Brain microvascular endothelial cell (primary cell): ENCODE measurements at regions not wholly inside any gene's neighbourhood (a gene's known extent, or its start where the extent isn't known, plus 50 kb on each side); places are given as distances from the start of the nearest gene placed in this dataset.

ENCODE experiments used
- DNase-seq: peaks from one replicate; pipeline ENCODE4 v3.0.0-alpha.2; 2020
- H3K27ac ChIP-seq: fragments of 250-450 bp; sonication (Bioruptor Pico); 2 replicates; pipeline ENCODE4 v1.5.1; 2020; ENCODE audit warnings: mild to moderate bottlenecking, moderate library complexity
- H3K27me3 ChIP-seq: fragments of 250-450 bp; sonication (Bioruptor Pico); replicated peaks from 2 replicates; pipeline ENCODE4 v1.5.1; 2020; ENCODE audit warnings: mild to moderate bottlenecking
- H3K36me3 ChIP-seq: fragments of 250-450 bp; sonication (Bioruptor Pico); replicated peaks from 2 replicates; pipeline ENCODE4 v1.5.1; 2020; ENCODE audit warnings: mild to moderate bottlenecking
- H3K4me3 ChIP-seq: 2 replicates; pipeline ENCODE4 v1.5.1; 2011; ENCODE audit warnings: low read depth, mild to moderate bottlenecking, control low read depth, low read length, moderate library complexity
- in situ Hi-C: cut with HindIII; loops from 2 replicates; pipeline ENCODE4 v1.10.0; 2017; ENCODE audit warnings: low sequenced_read_pairs, low pct_ligation_motif_present
- TF ChIP-seq, protein P1 (sequence below): IDR thresholded peaks from 2 replicates; pipeline ENCODE4 v1.5.1; 2011; ENCODE audit warnings: low read depth, mild to moderate bottlenecking, moderate library complexity, low read length, control low read depth, inconsistent platforms; ENCODE audit errors: missing control alignments

DNA sequence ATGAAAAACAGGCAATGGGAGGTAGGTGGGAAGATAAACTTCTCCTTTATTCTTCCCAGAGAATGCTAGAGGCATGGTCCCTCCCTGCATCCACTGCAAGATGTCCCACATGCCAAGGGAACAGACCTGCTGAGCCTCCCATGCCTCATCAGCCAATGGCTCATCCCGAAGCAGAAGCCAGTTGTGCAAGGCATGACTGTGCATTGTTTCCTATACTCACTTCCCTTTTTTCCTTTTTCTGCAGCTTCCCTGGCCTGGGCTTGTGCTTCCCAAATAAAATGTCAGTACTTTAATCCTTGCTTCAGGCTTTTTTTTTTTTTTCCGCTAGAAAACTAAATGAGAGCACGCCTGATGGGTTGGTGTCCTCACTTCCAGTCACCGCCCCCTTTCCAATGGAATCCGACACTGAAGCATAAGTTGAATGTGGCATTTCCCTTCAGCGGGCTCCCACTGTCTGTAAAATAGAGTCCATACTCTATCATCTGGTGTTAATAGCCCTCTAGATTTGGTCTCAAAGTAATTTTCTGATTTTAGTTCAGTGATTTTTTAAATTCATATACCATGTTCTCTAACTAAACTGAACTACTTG, 239.0 kb upstream of the JADE1 start:
- TF ChIP-seq, protein P1, sequence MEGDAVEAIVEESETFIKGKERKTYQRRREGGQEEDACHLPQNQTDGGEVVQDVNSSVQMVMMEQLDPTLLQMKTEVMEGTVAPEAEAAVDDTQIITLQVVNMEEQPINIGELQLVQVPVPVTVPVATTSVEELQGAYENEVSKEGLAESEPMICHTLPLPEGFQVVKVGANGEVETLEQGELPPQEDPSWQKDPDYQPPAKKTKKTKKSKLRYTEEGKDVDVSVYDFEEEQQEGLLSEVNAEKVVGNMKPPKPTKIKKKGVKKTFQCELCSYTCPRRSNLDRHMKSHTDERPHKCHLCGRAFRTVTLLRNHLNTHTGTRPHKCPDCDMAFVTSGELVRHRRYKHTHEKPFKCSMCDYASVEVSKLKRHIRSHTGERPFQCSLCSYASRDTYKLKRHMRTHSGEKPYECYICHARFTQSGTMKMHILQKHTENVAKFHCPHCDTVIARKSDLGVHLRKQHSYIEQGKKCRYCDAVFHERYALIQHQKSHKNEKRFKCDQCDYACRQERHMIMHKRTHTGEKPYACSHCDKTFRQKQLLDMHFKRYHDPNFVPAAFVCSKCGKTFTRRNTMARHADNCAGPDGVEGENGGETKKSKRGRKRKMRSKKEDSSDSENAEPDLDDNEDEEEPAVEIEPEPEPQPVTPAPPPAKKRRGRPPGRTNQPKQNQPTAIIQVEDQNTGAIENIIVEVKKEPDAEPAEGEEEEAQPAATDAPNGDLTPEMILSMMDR: no peak
- Histone ChIP-seq H3K27me3 (no peaks in the 10 kb centered on the region), H3K27ac (peak overlapping the region; percentile 30), H3K36me3 (no peaks in the 10 kb centered on the region), H3K4me3 (no peak overlapping the region)
- in situ Hi-C loops: no loop called here
- peak; percentile 35 for DNase-seq

DNA sequence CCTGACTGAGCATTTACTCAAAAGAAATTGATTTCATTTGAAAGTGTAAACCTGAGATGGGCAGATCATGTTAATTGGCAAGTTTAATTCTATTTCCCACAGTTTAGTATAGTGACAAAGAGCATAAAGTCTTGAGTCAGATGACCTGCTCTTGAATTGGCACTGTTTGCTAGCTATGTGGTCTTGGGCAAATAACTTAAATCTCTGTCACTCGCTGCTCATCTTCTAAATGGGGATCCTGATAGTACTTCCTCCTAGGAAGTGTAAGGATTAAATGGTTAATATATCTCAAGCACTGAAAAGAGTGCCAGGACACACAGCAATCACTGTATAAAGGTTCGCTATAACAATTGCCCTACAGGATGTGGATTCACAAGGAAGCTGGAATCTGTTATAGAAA, 242.8 kb upstream of the JADE1 start:
- H3K27me3 ChIP-seq: no peaks in the 10 kb centered on the region
- H3K36me3 ChIP-seq: no peaks in the 10 kb centered on the region
- H3K27ac ChIP-seq: no peak overlapping the region
- in situ Hi-C loops: no loop called here
- TF ChIP-seq, protein P1: no peak
- no peak overlapping the region for H3K4me3 ChIP-seq
- no peak for DNase-seq

DNA sequence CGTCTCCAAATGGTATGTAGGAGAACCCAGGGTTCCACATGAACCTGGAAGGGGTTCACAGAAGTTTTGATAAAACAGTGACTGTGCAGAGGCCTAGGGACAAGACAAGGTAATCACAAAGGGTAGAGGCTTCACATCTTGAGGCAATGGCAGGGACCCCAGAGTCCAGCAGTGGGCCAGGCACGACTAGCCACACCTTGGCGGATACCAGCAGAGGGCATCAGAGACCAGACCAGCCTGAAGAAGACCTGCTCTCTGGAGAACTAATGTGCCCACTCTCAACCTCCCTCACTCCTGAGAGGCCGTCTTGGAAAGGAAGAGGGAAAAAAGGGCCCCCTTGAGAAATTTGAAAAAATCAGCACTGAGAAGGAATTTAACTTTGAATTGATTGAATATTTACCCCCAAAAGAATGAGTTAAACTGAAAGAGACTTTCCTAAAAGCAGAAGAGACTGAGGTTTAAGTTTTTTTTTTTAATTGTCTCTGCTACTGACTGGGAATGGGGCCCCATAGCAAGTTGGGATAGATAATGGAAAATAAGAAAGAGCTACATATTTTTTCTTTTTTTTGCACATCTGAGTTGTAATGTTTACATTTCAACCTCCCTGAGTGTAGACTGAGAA, 243.8 kb upstream of the JADE1 start:
- in situ Hi-C loops: no loop called here

DNA sequence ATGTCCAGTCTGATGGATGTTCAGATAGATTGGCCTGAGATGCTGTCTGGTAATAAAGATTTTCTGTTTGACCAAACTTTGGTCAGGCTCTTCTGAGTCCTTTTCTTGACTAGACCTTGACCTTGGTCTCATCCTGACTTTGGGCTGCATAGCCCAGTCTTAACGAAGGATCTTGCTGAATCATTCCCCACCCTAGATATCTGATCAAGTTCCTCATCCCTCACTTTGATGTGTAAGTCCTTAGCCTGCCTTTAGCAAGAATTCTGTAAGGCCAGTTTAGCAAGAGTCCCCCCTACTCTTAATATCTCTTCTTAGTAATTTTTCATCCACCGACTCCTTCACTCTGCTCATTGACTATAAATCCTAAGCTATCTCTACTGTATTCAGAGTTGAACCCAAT, 244.4 kb upstream of the JADE1 start:
- Histone ChIP-seq H3K27me3 (no peaks in the 10 kb centered on the region), H3K4me3 (no peak overlapping the region), H3K36me3 (no peaks in the 10 kb centered on the region), H3K27ac (no peak overlapping the region)
- in situ Hi-C loops: no loop called here
- no peak for DNase-seq
- TF ChIP-seq, protein P1: no peak

More for the DNA sequence above, 243.8 kb upstream of the JADE1 start:
- TF ChIP-seq, protein P1: peak; percentile 78
- no peak overlapping the region for H3K4me3 ChIP-seq
- no peaks in the 10 kb centered on the region for H3K27me3 ChIP-seq
- H3K36me3 ChIP-seq: no peaks in the 10 kb centered on the region
- H3K27ac ChIP-seq: no peak overlapping the region
- no peak for DNase-seq

DNA sequence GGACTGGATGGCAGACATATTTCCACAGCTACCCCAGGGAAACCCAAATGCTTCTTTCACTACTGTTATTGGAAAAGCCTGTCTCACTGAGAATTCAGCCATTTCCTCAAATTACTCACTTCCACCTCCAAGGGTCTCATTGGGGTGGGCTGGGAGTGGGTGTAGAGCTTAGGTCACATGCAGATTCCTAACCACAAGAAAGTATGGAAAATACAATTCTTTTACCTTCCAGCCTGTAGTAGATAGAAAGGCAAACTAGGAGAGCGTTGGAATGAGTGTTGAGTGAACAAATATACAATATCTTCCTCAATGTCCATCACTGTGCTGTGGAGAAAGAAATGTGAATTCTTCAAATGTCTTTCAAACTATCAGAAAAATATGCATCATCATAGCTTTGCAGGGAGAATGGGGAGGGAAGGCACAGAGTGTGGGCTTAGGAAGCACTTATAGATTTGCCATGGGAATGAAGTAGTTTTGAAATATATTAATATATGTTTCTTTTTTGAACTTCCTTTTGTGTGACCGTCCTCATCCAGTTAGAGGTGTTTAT, 245.3 kb upstream of the JADE1 start:
- Histone ChIP-seq H3K4me3 (no peak overlapping the region), H3K27me3 (no peaks in the 10 kb centered on the region), H3K36me3 (no peaks in the 10 kb centered on the region), H3K27ac (no peak overlapping the region)
- no peak for DNase-seq
- TF ChIP-seq, protein P1: no peak
- in situ Hi-C loops: no loop called here
